AG09309 (cell line): ENCODE measurements at regions not wholly inside any gene's neighbourhood (a gene's known extent, or its start where the extent isn't known, plus 50 kb on each side); places are given as distances from the start of the nearest gene placed in this dataset.

ENCODE experiments used
- DNase-seq: peaks from one replicate; pipeline ENCODE4 v3.0.0-alpha.2; 2010; ENCODE audit warnings: low read depth
- H3K4me3 ChIP-seq: 2 replicates; pipeline ENCODE4 v1.5.1; 2011; ENCODE audit warnings: mild to moderate bottlenecking, low read depth, low read length, moderate library complexity; ENCODE audit not compliant: control insufficient read depth
- CTCF ChIP-seq: IDR thresholded peaks from 2 replicates; pipeline ENCODE4 v1.5.1; 2011; ENCODE audit warnings: mild to moderate bottlenecking, low read depth, low read length, inconsistent platforms; ENCODE audit not compliant: insufficient read depth, control insufficient read depth; ENCODE audit errors: missing control alignments

GRCh38 chr1:60950224-60951063 is 131.9 kb upstream of the NFIA start:
- H3K4me3 ChIP-seq = no peak overlapping the region
- no peak for TF ChIP-seq CTCF
- no peak for DNase-seq

- DNase-seq = no peak
- no peak for TF ChIP-seq CTCF
- H3K4me3 ChIP-seq = no peak overlapping the region
Observed at GRCh38 chr1:60949826-60950197, 132.5 kb upstream of the NFIA start.

- no peak for TF ChIP-seq CTCF
- no peak overlapping the region for H3K4me3 ChIP-seq
- DNase-seq = no peak
Observed at GRCh38 chr1:60949154-60949825, 133.1 kb upstream of the NFIA start.

- no peak overlapping the region for H3K4me3 ChIP-seq
- no peak for DNase-seq
- no peak for TF ChIP-seq CTCF
Observed at GRCh38 chr1:60948486-60948885, 133.9 kb upstream of the NFIA start.

GRCh38 chr1:60947367-60947766 is 135.0 kb upstream of the NFIA start:
- no peak for DNase-seq
- TF ChIP-seq CTCF = no peak
- no peak overlapping the region for H3K4me3 ChIP-seq

- no peak for TF ChIP-seq CTCF
- DNase-seq = no peak
- no peak overlapping the region for H3K4me3 ChIP-seq
Observed at GRCh38 chr1:60942896-60943638, 139.3 kb upstream of the NFIA start.
